ENCODE measurements at regions not wholly inside any gene's neighbourhood (a gene's known extent, or its start where the extent isn't known, plus 50 kb on each side); places are given as distances from the start of the nearest gene placed in this dataset.

DNA sequence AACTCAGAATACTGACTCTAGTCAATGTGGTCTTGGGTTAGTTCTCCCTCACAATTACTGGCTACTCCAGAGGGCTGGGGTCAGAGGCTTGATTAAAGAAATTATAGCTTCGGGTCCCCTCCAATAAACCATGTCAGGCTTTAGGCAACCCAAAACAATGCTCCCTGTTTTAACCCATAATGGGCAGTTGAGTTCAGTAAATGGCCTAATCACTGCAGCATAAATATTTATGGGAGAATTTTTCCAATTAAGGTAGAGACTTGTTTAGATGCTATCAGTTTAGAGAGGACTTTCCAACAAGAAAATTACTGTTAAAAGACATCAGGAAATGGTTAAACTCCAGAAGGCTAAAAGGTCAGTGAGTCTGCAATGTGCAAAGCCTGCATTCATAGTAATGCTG, 389.2 kb upstream of the PRICKLE1 start:
- Mint-ChIP-seq H3K4me3 (no peak overlapping the region), H3K9me3 (peaks cover 0 to 6% (median 4%) of the 10 kb centered on the region in 7 donors)
- DNase-seq = no peak

DNA sequence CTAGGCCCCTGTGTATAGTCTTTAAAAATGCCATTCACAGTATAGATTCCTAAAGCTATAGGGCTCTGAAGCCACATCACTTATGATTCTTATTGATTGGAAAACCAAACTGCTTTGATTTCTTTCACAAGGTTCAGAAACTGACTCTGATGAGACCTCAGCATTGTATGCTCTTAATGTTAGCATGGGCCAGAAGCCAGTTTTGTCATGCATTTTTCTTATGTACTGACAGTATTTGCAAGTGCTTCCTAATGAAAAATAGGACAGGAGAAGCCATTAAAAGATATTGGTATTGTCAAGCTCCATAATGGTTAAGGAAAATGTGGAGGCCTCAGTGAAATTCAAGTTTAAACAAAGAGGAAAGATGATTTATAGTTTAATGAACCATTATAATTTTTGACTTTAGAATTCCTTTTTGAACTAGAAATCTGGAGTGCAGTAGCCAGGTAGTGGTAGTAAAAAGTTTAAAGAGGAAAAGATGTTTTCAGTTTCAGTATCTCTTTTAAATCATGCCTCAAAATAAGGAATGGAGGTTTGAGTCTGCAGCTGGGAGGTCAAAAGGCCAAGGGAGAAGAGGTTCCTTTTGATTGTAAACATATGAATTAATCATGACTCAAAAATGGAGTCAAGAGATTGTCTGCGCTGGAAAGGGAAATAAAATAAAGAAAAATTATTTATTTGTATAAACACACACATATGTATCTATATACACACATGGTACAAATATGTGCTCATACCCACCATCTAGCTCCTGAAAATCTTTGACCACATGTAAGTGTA, 388.1 kb upstream of the PRICKLE1 start:
- H3K4me1 ChIP-seq (ENCODE audit: control insufficient read depth, insufficient read depth, low read length, poor library complexity, severe bottlenecking) = no peaks in the 10 kb centered on the region
- peaks cover 0 to 9% (median 4%) of the 10 kb centered on the region in 7 donors for H3K9me3 Mint-ChIP-seq
- no peaks in the 10 kb centered on the region for H3K27me3 ChIP-seq (ENCODE audit: control insufficient read depth, insufficient read depth, low read length)
- ATAC-seq (ENCODE audit: low read depth in 2 of 2) = no peak
- H3K4me3 Mint-ChIP-seq = no peak overlapping the region
- H3K4me1 Mint-ChIP-seq = no peaks in the 10 kb centered on the region
- no peaks in the 10 kb centered on the region for H3K36me3 ChIP-seq (ENCODE audit: control insufficient read depth, insufficient read depth, low read length)
- H3K36me3 Mint-ChIP-seq = no peaks in the 10 kb centered on the region
- H3K27ac Mint-ChIP-seq = no peak overlapping the region
- H3K27ac ChIP-seq (ENCODE audit: insufficient read depth, low read length, poor library complexity, severe bottlenecking) = no peak overlapping the region
- H3K9me3 ChIP-seq (ENCODE audit: control insufficient read depth in 2 of 2, low read length in 2 of 2) = no peaks in the 10 kb centered on the region
- H3K27me3 Mint-ChIP-seq = no peaks in the 10 kb centered on the region
- DNase-seq = no peak
- no peak overlapping the region for H3K4me3 ChIP-seq (ENCODE audit: low read depth, low read length)

More for the DNA sequence above, 389.2 kb upstream of the PRICKLE1 start:
- Histone ChIP-seq H3K4me1 (ENCODE audit: control insufficient read depth, insufficient read depth, low read length, poor library complexity, severe bottlenecking) (no peaks in the 10 kb centered on the region), H3K9me3 (ENCODE audit: control insufficient read depth in 2 of 2, low read length in 2 of 2) (no peaks in the 10 kb centered on the region), H3K27ac (ENCODE audit: insufficient read depth, low read length, poor library complexity, severe bottlenecking) (no peak overlapping the region), H3K27me3 (ENCODE audit: control insufficient read depth, insufficient read depth, low read length) (no peaks in the 10 kb centered on the region), H3K4me3 (ENCODE audit: low read depth, low read length) (no peak overlapping the region), H3K36me3 (ENCODE audit: control insufficient read depth, insufficient read depth, low read length) (no peaks in the 10 kb centered on the region)
- Mint-ChIP-seq H3K27ac (no peak overlapping the region), H3K4me1 (no peaks in the 10 kb centered on the region), H3K27me3 (no peaks in the 10 kb centered on the region), H3K36me3 (no peaks in the 10 kb centered on the region)
- ATAC-seq (ENCODE audit: low read depth in 2 of 2) = no peak

DNA sequence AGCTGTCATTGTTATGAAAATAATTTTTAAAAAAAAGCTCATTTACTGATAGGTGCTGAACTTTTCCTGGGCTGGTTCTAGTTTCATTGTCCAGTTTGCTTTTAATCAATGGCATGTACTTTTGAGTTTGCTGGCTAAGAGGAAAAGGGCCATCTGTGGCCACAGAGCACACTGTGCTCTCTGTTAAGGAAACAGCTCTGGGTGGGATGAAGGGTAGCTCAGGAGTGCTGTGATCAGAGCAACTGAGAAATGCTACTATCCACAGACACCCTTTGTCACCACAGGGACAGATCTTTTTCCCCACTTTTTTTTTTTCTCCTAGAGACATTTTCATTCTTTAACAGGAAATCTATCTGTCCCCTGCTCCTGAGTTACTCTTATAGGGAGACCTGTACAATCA, 387.1 kb upstream of the PRICKLE1 start:
- Histone ChIP-seq H3K27me3 (ENCODE audit: control insufficient read depth, insufficient read depth, low read length) (no peaks in the 10 kb centered on the region), H3K4me1 (ENCODE audit: control insufficient read depth, insufficient read depth, low read length, poor library complexity, severe bottlenecking) (no peaks in the 10 kb centered on the region), H3K4me3 (ENCODE audit: low read depth, low read length) (no peak overlapping the region), H3K27ac (ENCODE audit: insufficient read depth, low read length, poor library complexity, severe bottlenecking) (no peak overlapping the region), H3K9me3 (ENCODE audit: control insufficient read depth in 2 of 2, low read length in 2 of 2) (no peaks in the 10 kb centered on the region), H3K36me3 (ENCODE audit: control insufficient read depth, insufficient read depth, low read length) (no peaks in the 10 kb centered on the region)
- Mint-ChIP-seq H3K27ac (no peak overlapping the region), H3K4me3 (no peak overlapping the region), H3K36me3 (no peaks in the 10 kb centered on the region), H3K27me3 (no peaks in the 10 kb centered on the region), H3K9me3 (peaks cover 0 to 10% (median 5%) of the 10 kb centered on the region in 7 donors), H3K4me1 (no peaks in the 10 kb centered on the region)
- DNase-seq (no peak), ATAC-seq (ENCODE audit: low read depth in 2 of 2) (no peak)

DNA sequence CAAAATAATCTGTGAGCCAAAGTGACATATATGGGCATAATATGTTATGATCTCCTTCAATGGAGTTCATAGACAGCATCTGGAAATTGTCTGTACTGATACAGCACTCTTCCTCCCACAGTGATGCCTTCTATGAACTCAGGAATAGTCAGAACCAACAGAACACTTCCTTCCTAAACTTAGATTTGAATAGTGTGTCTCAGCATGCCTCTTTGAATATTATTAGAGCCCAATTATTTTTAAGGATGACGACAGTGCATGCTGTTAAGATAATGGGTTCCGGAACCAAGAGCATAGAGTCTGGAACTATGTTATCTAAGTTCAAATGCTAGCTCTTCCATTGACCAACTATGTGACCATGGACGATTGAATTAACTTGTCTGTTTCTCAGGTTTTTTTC, 386.6 kb upstream of the PRICKLE1 start:
- H3K4me1 Mint-ChIP-seq = no peaks in the 10 kb centered on the region
- Histone ChIP-seq H3K27me3 (ENCODE audit: control insufficient read depth, insufficient read depth, low read length) (no peaks in the 10 kb centered on the region), H3K9me3 (ENCODE audit: control insufficient read depth in 2 of 2, low read length in 2 of 2) (no peaks in the 10 kb centered on the region), H3K4me1 (ENCODE audit: control insufficient read depth, insufficient read depth, low read length, poor library complexity, severe bottlenecking) (no peaks in the 10 kb centered on the region), H3K36me3 (ENCODE audit: control insufficient read depth, insufficient read depth, low read length) (no peaks in the 10 kb centered on the region), H3K4me3 (ENCODE audit: low read depth, low read length) (no peak overlapping the region), H3K27ac (ENCODE audit: insufficient read depth, low read length, poor library complexity, severe bottlenecking) (no peak overlapping the region)
- DNase-seq (no peak), ATAC-seq (ENCODE audit: low read depth in 2 of 2) (no peak)
- H3K4me3 Mint-ChIP-seq = no peak overlapping the region
- H3K27ac Mint-ChIP-seq = no peak overlapping the region
- no peaks in the 10 kb centered on the region for H3K27me3 Mint-ChIP-seq
- H3K36me3 Mint-ChIP-seq = no peaks in the 10 kb centered on the region
- H3K9me3 Mint-ChIP-seq = peaks cover 0 to 10% (median 5%) of the 10 kb centered on the region in 7 donors

DNA sequence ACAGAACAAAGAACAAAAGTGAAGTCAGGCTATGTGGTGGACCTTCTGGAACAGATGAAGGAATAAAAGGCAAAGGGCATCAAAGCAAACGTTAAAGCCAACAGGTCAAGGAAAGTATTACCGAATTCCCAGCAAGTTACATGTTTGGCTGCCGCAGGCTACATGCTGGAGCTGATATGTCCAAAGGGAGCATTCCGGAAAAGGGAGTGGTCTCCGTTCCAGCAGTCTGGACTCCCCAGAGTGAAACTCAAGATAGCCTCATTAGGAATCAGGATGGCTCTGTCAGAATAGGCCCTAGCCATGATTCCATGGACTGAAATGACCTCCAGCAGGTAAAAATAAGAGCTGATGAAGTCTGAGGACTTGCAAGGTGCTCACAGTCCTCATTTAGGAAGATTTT, 379.8 kb upstream of the PRICKLE1 start:
- H3K27ac ChIP-seq (ENCODE audit: insufficient read depth, low read length, poor library complexity, severe bottlenecking) = no peak overlapping the region
- H3K4me3 Mint-ChIP-seq = no peak overlapping the region
- no peaks in the 10 kb centered on the region for H3K4me1 Mint-ChIP-seq
- no peaks in the 10 kb centered on the region for H3K9me3 ChIP-seq (ENCODE audit: control insufficient read depth in 2 of 2, low read length in 2 of 2)
- H3K9me3 Mint-ChIP-seq = peaks cover 0 to 10% (median 4%) of the 10 kb centered on the region in 7 donors
- no peaks in the 10 kb centered on the region for H3K27me3 Mint-ChIP-seq
- no peaks in the 10 kb centered on the region for H3K27me3 ChIP-seq (ENCODE audit: control insufficient read depth, insufficient read depth, low read length)
- ATAC-seq (ENCODE audit: low read depth in 2 of 2) (no peak), DNase-seq (no peak)
- H3K36me3 Mint-ChIP-seq = no peaks in the 10 kb centered on the region
- H3K36me3 ChIP-seq (ENCODE audit: control insufficient read depth, insufficient read depth, low read length) = no peaks in the 10 kb centered on the region
- no peak overlapping the region for H3K4me3 ChIP-seq (ENCODE audit: low read depth, low read length)
- no peak overlapping the region for H3K27ac Mint-ChIP-seq
- no peaks in the 10 kb centered on the region for H3K4me1 ChIP-seq (ENCODE audit: control insufficient read depth, insufficient read depth, low read length, poor library complexity, severe bottlenecking)

DNA sequence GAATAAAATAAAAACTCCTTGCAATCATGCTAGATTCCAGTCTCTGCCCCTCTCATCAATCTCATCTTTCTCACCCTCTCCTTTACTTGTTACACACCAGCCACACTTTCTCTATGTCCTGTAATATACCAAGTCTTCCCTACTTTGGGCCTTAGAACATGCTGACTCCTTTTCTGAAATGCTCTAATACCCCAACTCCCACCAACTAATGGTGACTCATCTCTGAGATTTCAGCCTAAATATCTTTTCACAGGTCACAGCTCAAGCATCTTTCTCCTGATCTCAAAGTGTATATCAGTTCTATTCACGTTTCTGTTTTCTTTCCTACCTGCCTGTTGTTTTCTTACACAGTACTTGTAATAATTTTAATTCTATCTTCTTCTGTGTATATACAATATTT, 378.9 kb upstream of the PRICKLE1 start:
- no peak overlapping the region for H3K4me3 ChIP-seq (ENCODE audit: low read depth, low read length)
- H3K4me1 ChIP-seq (ENCODE audit: control insufficient read depth, insufficient read depth, low read length, poor library complexity, severe bottlenecking) = no peaks in the 10 kb centered on the region
- no peak overlapping the region for H3K27ac ChIP-seq (ENCODE audit: insufficient read depth, low read length, poor library complexity, severe bottlenecking)
- H3K9me3 ChIP-seq (ENCODE audit: control insufficient read depth in 2 of 2, low read length in 2 of 2) = no peaks in the 10 kb centered on the region
- H3K27me3 Mint-ChIP-seq = no peaks in the 10 kb centered on the region
- H3K27me3 ChIP-seq (ENCODE audit: control insufficient read depth, insufficient read depth, low read length) = no peaks in the 10 kb centered on the region
- no peak overlapping the region for H3K27ac Mint-ChIP-seq
- no peaks in the 10 kb centered on the region for H3K36me3 Mint-ChIP-seq
- no peaks in the 10 kb centered on the region for H3K4me1 Mint-ChIP-seq
- DNase-seq (no peak), ATAC-seq (ENCODE audit: low read depth in 2 of 2) (no peak)
- no peaks in the 10 kb centered on the region for H3K36me3 ChIP-seq (ENCODE audit: control insufficient read depth, insufficient read depth, low read length)
- H3K4me3 Mint-ChIP-seq = no peak overlapping the region
- peaks cover 0 to 10% (median 3%) of the 10 kb centered on the region in 7 donors for H3K9me3 Mint-ChIP-seq

DNA sequence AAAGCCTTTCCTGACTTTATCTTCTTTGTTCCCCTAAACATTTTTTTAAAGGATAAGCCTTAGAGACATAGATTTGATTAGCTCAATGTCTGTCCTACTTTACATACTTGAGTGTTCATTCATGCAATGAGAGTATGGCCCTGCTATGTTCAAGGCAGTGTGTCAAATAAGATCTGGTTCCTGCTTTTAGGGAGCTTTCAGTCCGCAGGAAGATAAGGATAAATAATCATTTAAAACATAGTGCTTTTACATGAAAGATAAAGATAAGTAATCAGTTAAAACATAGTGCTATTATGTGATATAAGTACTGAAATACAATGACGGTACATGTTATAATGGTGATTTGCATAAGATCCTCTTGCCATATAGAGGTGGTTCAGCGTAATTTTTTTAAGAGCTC, 378.3 kb upstream of the PRICKLE1 start:
- no peaks in the 10 kb centered on the region for H3K36me3 Mint-ChIP-seq
- H3K4me3 Mint-ChIP-seq = no peak overlapping the region

DNA sequence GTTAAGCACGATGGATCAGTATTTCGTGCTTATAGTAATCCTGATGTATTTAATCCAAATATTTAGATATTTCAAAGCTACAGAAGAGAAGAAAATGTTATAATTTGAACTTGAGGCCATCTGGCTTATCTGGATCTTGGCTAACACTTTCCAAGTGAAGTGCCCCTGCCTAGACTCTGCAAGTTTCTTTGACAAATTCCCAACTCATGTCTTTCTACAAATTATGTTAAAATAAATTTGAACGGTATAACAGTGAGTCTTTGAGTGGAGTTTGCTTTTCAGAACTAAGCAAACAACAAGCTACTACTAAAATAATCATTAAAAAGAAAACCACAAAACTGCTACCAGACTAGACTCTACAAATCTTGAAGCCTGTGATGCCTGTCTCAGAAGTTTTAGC, 374.4 kb upstream of the PRICKLE1 start:
- H3K27ac Mint-ChIP-seq = no peak overlapping the region

More for the DNA sequence above, 378.3 kb upstream of the PRICKLE1 start:
- no peak overlapping the region for H3K27ac Mint-ChIP-seq
- H3K4me1 Mint-ChIP-seq = no peaks in the 10 kb centered on the region
- H3K9me3 ChIP-seq (ENCODE audit: control insufficient read depth in 2 of 2, low read length in 2 of 2) = no peaks in the 10 kb centered on the region
- ATAC-seq (ENCODE audit: low read depth in 2 of 2) (no peak), DNase-seq (no peak)
- peaks cover 0 to 10% (median 3%) of the 10 kb centered on the region in 7 donors for H3K9me3 Mint-ChIP-seq
- no peaks in the 10 kb centered on the region for H3K36me3 ChIP-seq (ENCODE audit: control insufficient read depth, insufficient read depth, low read length)
- H3K27me3 ChIP-seq (ENCODE audit: control insufficient read depth, insufficient read depth, low read length) = no peaks in the 10 kb centered on the region
- H3K4me1 ChIP-seq (ENCODE audit: control insufficient read depth, insufficient read depth, low read length, poor library complexity, severe bottlenecking) = no peaks in the 10 kb centered on the region
- no peak overlapping the region for H3K4me3 ChIP-seq (ENCODE audit: low read depth, low read length)
- H3K27me3 Mint-ChIP-seq = no peaks in the 10 kb centered on the region
- no peak overlapping the region for H3K27ac ChIP-seq (ENCODE audit: insufficient read depth, low read length, poor library complexity, severe bottlenecking)

More for the DNA sequence above, 374.4 kb upstream of the PRICKLE1 start:
- DNase-seq (no peak), ATAC-seq (ENCODE audit: low read depth in 2 of 2) (no peak)
- Histone ChIP-seq H3K27ac (ENCODE audit: insufficient read depth, low read length, poor library complexity, severe bottlenecking) (no peak overlapping the region), H3K36me3 (ENCODE audit: control insufficient read depth, insufficient read depth, low read length) (no peaks in the 10 kb centered on the region), H3K9me3 (ENCODE audit: control insufficient read depth in 2 of 2, low read length in 2 of 2) (no peaks in the 10 kb centered on the region), H3K27me3 (ENCODE audit: control insufficient read depth, insufficient read depth, low read length) (no peaks in the 10 kb centered on the region), H3K4me3 (ENCODE audit: low read depth, low read length) (no peak overlapping the region), H3K4me1 (ENCODE audit: control insufficient read depth, insufficient read depth, low read length, poor library complexity, severe bottlenecking) (no peaks in the 10 kb centered on the region)
- no peaks in the 10 kb centered on the region for H3K4me1 Mint-ChIP-seq
- no peak overlapping the region for H3K4me3 Mint-ChIP-seq
- peaks cover 0 to 10% (median 0%) of the 10 kb centered on the region in 7 donors for H3K9me3 Mint-ChIP-seq
- H3K27me3 Mint-ChIP-seq = no peaks in the 10 kb centered on the region
- no peaks in the 10 kb centered on the region for H3K36me3 Mint-ChIP-seq

Data from CD4-positive, CD25-positive, alpha-beta regulatory T cell (primary cell).